ENCODE measurements at regions not wholly inside any gene's neighbourhood (a gene's known extent, or its start where the extent isn't known, plus 50 kb on each side); places are given as distances from the start of the nearest gene placed in this dataset.
A peak's percentile ranks its signal among the peaks of the same experiment; 100 is the strongest.

DNA sequence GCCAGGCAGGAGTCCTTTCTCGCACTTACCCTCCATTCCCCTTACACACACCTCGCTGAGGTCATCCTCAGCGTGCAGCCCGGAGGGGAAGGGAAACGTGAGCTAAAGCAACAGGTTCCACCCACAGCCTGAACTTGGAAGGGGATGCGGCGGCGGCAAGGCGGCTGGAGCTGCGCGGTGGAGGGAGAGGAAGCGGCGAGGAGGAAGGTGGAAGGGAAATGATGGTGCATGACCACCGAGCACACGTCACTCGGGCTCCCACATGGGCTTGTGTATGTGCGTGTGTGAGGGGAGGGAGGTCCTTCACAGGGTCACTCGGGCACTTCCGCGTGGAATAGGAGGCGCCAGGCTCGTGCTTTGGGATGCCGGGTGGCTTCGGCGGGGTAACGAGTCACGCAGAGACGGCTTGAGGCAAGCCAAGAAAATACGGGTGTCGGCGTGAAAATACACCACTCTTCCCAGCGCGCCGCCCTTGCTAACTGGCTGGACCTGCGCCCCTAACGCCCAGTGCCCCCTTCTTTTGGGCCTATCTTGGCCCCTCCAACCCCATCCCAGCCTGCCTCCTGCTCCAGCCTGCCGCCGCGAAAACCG is 225.5 kb upstream of the IL12A start:
- H3K4me3 ChIP-seq (IDR thresholded peaks at IDR 0.05; ENCODE audit: insufficient read depth, low read depth, low read length), result peak overlapping the region; percentile 71
- no peaks in the 10 kb centered on the region for H3K27me3 ChIP-seq (ENCODE audit: insufficient read depth, low read depth)
- H3K4me2 ChIP-seq, result peak overlapping the region; percentile 53
- peak overlapping the region; percentile 97 for H2AFZ ChIP-seq (ENCODE audit: low read depth)
- TF ChIP-seq, protein P1, sequence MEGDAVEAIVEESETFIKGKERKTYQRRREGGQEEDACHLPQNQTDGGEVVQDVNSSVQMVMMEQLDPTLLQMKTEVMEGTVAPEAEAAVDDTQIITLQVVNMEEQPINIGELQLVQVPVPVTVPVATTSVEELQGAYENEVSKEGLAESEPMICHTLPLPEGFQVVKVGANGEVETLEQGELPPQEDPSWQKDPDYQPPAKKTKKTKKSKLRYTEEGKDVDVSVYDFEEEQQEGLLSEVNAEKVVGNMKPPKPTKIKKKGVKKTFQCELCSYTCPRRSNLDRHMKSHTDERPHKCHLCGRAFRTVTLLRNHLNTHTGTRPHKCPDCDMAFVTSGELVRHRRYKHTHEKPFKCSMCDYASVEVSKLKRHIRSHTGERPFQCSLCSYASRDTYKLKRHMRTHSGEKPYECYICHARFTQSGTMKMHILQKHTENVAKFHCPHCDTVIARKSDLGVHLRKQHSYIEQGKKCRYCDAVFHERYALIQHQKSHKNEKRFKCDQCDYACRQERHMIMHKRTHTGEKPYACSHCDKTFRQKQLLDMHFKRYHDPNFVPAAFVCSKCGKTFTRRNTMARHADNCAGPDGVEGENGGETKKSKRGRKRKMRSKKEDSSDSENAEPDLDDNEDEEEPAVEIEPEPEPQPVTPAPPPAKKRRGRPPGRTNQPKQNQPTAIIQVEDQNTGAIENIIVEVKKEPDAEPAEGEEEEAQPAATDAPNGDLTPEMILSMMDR (conservative IDR thresholded peaks at IDR 0.05; ENCODE audit: low read depth, low read length), result no peak
- peaks cover 3% of the 10 kb centered on the region for H3K4me1 ChIP-seq (ENCODE audit: low read depth, poor library complexity, severe bottlenecking)
- no peaks in the 10 kb centered on the region for H3K79me2 ChIP-seq (ENCODE audit: insufficient read depth, low read depth)
- peak overlapping the region; percentile 64 for H3K9ac ChIP-seq
- no peaks in the 10 kb centered on the region for H3K36me3 ChIP-seq (ENCODE audit: insufficient read depth)
- H3K27ac ChIP-seq, result peak overlapping the region; percentile 17
- no peaks in the 10 kb centered on the region for H4K20me1 ChIP-seq (ENCODE audit: insufficient read depth)

DNA sequence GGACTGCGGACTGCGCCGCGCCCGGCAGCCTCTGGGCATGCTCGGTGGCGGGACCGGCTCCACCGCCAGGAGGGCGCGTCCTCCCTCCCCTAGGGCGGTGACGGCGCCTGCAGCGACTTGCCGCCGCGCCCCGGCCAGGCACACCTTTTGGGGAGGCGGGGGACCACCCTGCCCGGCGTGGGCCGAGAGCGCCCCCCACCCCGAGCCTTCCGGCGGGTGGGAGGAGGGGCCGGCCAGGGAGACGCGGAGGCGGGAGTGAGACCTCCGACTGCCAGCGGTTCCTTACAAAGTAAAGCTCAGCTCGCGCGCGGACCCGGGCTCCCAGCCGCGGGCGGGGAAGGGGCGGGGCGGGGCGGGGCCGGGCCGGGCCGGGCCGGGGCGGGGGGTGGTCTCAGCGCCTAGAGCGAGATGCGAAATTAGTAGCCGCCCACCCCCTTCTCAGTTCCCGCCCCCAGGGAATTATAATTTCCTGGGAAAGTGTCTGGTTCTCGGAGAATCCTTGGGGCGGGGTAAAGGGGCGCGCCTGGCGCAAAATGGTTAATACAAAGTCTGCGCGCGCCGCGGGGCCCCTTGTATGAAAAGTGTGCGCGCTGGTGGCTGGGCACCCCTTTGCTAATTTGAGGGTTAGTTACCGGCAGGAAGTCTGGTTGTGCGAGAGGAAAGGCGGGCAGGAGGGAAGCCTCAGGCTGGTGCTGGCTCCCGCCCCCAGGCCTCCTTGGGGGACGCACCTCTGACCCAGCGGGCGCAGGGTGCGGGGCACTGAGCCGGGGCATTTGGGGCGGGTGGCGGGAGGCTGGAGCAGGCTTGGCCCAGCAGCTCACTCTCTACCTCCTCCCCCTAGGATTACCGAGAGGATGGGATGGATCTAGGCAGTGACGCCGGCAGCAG is 224.8 kb upstream of the IL12A start:
- no peaks in the 10 kb centered on the region for H4K20me1 ChIP-seq (ENCODE audit: insufficient read depth)
- H3K27ac ChIP-seq, result peak overlapping the region; percentile 17
- TF ChIP-seq, protein P1 (conservative IDR thresholded peaks at IDR 0.05; ENCODE audit: low read depth, low read length), result 0 out of 2 replicates have a peak, but pooled peaks have one; percentile 25
- H3K36me3 ChIP-seq (ENCODE audit: insufficient read depth), result no peaks in the 10 kb centered on the region
- no peaks in the 10 kb centered on the region for H3K27me3 ChIP-seq (ENCODE audit: insufficient read depth, low read depth)
- H3K4me2 ChIP-seq, result peak overlapping the region; percentile 74
- peak overlapping the region; percentile 64 for H3K9ac ChIP-seq
- H2AFZ ChIP-seq (ENCODE audit: low read depth), result peak overlapping the region; percentile 97
- peaks cover 3% of the 10 kb centered on the region for H3K4me1 ChIP-seq (ENCODE audit: low read depth, poor library complexity, severe bottlenecking)
- no peaks in the 10 kb centered on the region for H3K79me2 ChIP-seq (ENCODE audit: insufficient read depth, low read depth)
- H3K4me3 ChIP-seq (IDR thresholded peaks at IDR 0.05; ENCODE audit: insufficient read depth, low read depth, low read length), result no peak overlapping the region

DNA sequence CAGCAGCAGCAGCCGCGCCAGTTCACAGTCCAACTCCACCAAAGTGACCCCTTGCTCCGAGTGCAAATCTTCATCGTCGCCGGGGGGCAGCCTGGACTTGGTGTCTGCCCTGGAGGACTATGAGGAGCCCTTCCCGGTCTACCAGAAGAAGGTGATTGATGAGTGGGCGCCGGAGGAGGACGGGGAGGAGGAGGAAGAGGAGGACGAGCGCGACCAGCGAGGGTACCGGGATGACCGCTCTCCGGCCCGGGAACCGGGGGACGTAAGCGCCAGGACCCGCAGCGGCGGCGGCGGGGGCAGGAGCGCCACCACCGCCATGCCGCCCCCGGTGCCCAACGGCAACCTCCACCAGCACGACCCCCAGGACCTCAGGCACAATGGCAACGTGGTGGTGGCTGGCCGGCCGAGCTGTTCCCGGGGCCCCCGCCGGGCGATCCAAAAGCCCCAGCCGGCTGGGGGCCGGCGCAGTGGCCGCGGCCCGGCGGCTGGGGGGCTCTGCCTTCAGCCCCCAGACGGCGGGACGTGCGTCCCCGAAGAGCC is 224.1 kb upstream of the IL12A start:
- TF ChIP-seq, protein P1 (conservative IDR thresholded peaks at IDR 0.05; ENCODE audit: low read depth, low read length), result no peak
- H2AFZ ChIP-seq (ENCODE audit: low read depth), result peak overlapping the region; percentile 97
- no peaks in the 10 kb centered on the region for H3K79me2 ChIP-seq (ENCODE audit: insufficient read depth, low read depth)
- no peaks in the 10 kb centered on the region for H4K20me1 ChIP-seq (ENCODE audit: insufficient read depth)
- peaks cover 3% of the 10 kb centered on the region for H3K4me1 ChIP-seq (ENCODE audit: low read depth, poor library complexity, severe bottlenecking)
- no peaks in the 10 kb centered on the region for H3K27me3 ChIP-seq (ENCODE audit: insufficient read depth, low read depth)
- no peaks in the 10 kb centered on the region for H3K36me3 ChIP-seq (ENCODE audit: insufficient read depth)
- peak overlapping the region; percentile 23; the same call in 1 of the 2 replicates for H3K9ac ChIP-seq
- no peak overlapping the region for H3K4me3 ChIP-seq (IDR thresholded peaks at IDR 0.05; ENCODE audit: insufficient read depth, low read depth, low read length)
- H3K27ac ChIP-seq, result no peak overlapping the region
- peak overlapping the region; percentile 74 for H3K4me2 ChIP-seq

DNA sequence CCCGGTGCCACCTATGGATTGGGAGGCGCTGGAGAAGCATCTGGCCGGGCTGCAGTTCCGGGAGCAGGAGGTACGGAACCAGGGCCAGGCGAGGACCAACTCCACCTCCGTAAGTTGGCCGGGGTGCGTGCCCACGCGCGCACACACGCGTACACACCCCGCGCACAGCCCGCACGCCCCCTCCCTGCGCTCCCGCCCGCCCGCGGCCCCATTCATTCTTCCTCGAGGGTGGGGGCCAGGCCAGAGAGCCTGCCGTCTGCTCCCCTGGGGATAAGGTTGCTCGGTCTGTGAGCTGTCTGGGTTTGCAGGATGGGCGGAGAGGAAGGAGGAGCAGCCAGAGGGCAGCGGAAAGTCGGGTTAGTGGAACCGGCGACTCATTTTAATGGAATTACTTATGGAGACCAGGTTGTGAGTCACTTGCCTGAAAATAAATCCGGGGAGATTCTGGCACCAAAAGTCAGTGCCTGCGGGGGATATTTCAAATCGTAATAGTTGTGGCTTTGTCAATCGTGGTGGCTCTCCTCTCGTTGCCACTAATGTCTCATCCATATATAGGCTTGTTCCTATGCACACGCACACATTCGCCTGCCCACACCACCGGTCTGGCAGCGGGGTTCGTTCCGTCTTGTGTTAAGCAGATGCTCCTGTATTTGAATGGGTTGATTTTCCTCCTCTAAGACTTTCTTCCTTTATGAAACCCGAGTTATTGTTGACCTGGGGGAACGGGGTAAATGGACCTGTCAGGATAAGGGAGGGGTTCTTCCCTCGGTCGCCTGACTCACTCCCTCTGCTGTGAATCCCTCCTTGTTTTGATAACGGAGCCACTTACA is 223.4 kb upstream of the IL12A start:
- H3K4me3 ChIP-seq (IDR thresholded peaks at IDR 0.05; ENCODE audit: insufficient read depth, low read depth, low read length), result no peak overlapping the region
- H3K27ac ChIP-seq, result no peak overlapping the region
- H3K27me3 ChIP-seq (ENCODE audit: insufficient read depth, low read depth), result no peaks in the 10 kb centered on the region
- H3K4me2 ChIP-seq, result peak overlapping the region; percentile 74; the same call in 1 of the 2 replicates
- H3K9ac ChIP-seq, result no peak overlapping the region
- no peaks in the 10 kb centered on the region for H3K79me2 ChIP-seq (ENCODE audit: insufficient read depth, low read depth)
- peaks cover 3% of the 10 kb centered on the region for H3K4me1 ChIP-seq (ENCODE audit: low read depth, poor library complexity, severe bottlenecking)
- no peaks in the 10 kb centered on the region for H3K36me3 ChIP-seq (ENCODE audit: insufficient read depth)
- TF ChIP-seq, protein P1 (conservative IDR thresholded peaks at IDR 0.05; ENCODE audit: low read depth, low read length), result no peak
- H4K20me1 ChIP-seq (ENCODE audit: insufficient read depth), result no peaks in the 10 kb centered on the region
- H2AFZ ChIP-seq (ENCODE audit: low read depth), result peak overlapping the region; percentile 97; the same call in 1 of the 2 replicates

Measured in KMS-11 (cell line).